CD4-positive, alpha-beta T cell treated with Interleukin-10 for 1 hour (primary cell): ENCODE measurements at regions not wholly inside any gene's neighbourhood (a gene's known extent, or its start where the extent isn't known, plus 50 kb on each side); places are given as distances from the start of the nearest gene placed in this dataset.
"Not testable (repeated sequence)": the region's sequence is repeated elsewhere in the genome, so short reads cannot be mapped to it uniquely, and the experiment has no call there.

Experiments used
- DNase-seq: peaks from one replicate; pipeline ENCODE4 v3.0.0-alpha.2; 2020

DNA sequence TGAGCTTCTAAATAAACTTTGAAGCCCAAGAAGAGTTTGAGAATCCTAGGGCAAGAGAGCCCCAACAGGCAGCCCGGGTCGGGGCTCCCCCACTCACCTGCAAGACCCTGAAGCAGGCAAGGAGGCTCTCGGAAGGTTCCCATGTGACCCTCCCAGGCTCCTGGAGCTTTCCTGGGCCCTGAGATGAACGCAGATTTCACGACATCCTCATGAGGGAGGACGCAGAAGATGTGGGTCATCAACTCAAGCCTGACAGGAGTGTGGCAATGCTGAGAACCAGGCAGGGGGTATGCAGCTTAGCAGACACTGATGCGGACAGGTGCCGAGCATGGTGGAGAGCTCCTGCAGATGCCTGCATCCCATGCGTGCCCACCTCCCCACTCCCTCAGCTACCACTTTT lies 184.5 kb upstream of the SLC24A3 start:
- DNase-seq = no peak

DNA sequence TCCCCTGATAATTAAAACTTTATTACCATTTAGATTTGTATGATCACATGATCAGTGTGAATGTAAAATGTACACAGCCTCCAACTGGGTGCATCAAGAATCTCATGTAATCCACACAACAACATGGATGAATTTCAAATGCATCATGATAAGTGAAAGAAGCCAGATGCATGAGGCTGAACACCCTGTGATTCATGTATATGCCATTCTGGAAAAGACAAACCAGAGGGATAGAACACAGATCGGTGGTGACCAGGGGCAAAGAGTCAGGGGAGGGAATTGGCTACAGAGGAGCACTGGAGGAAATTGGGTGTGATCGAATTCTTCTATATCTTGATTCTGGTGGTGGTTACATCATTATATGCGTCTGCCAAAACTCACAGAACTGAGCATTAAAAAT lies 170.7 kb upstream of the SLC24A3 start:
- no peak for DNase-seq

DNA sequence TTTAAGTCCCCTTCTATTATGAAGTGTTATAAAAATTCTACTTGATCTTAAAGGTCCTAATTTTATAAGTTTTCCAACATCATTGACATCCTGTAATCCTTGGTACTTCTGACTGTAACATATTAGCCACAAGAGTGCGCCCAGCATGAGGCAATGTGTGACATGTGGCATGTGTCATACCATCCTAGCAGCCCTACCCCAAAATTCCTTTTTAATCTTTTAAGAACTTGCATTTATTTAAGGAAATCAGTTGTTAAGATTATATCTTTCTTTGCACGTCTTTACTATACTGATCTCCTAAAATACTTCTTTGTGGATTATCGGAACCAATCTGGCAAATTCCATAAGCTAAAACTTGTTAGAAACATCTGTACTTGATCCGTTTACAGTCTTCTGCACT lies 167.1 kb upstream of the SLC24A3 start:
- no peak for DNase-seq

DNA sequence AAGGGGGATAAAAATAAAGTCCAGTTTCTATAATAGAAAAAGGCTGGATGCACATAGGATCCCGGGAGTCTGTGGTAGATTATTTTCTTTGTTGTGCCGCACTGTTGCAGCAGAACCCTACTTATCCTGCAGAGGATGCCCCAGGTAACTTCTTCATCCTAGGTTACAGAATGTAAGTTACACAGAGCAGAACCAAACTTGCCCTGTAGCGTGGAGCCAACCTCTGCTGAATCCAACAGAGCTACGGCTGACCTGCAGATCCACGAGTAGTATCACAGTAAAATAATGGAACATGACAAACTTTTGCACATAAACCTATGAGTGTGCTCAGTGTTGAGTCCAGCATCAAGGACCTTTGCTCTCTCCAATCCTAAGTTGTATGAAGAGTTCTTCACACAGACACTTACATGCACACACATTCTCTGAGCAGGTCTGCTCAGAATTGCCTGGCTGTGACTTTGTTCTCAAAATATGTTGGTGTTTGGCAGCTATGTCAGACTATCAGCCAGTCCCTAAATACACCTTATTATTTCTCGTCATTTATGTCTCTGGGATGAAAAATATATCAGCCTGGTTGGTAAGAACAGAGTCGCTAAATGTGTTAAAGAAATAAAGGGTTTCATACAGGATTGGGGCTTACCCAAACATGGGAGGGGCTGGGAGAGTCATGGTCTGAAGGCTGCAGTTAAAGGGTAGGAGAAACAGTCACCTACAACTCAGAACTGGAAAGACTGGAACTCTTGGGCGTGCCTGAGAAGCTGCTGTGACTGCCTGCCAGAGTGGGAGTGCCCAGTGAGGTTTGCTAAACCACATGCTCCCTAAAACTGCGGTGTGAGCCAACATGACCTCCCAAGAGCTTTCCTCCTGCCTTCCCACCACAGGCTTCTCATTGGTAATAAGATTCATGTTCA lies 165.1 kb upstream of the SLC24A3 start:
- DNase-seq = no peak

DNA sequence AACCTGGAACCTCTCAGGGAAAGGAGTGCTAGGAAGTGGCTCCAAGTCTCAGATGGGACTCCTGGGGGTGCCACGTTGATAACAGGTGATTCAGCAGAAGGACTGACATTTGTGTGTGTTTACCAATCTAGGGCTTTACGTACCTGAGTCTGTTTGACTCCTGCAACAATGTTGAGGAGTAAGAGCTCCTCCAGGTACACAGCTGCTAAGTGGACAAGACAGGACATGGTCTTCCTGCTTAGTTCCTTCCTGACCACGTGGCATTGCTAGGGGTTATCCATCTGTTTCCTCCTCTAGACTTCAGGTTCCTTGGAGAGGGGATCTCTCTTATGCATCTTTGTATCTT lies 164.5 kb upstream of the SLC24A3 start:
- no peak for DNase-seq

DNA sequence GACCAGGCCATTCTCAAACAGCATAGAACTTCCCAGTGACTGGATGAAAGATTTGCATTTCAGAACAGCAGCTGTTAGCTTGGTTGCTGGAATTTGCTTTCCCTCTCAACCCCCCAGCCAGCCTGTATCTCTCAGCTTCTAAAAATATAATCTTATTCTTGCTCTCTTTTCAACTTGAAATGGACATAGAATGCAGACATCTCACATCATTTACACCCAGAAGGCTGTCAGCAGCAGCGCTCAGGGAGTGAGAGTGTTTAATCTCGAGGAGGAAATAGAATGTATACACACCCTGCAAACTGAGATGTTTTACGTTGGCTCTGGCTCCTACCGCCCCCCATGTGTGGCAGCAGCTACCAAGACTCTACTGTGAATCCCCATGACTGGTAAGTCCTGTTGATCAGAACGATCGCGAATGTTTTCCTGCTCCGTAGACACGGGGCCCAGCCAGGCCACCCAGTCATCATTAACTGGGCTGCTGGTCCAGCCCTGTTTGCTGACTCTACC lies 163.4 kb upstream of the SLC24A3 start:
- no peak for DNase-seq

DNA sequence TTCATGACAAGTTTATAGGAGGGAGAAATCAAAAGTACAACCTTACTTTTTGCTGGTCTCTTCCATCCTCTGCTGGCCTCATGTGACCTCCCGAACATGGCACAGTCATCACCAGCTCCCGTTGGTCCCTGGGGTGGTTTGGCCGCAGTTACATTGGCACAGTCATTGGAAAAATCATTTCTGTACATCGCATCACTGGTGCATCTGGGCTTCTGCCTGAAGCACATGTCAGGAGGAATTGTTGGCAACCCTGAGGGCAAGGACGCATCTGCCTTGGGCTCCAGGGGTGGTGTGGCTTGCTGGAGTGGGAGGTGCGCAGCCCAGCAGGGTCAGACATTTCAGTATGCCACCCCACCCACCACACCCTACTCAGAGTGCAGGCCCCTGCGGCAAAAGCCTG lies 162.9 kb upstream of the SLC24A3 start:
- no peak for DNase-seq

DNA sequence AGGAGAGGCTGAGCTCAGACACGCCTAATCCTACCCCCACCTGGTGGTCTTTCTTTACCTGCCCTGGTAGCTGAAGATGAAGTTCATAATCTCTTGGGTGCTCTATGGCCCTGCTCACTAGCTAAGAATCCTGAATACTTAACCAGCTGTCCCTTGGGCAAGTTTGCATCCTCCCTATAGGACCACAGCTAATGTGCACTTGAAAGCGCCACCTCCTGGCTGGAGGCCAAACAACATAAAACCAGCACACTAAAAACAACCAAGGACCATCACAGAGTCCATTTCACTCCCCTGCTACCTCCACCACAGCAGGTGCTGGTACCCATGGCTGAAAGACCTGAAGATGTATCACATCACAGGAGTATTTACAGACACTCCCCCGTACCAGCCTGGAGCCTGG lies 155.5 kb upstream of the SLC24A3 start:
- no peak for DNase-seq

DNA sequence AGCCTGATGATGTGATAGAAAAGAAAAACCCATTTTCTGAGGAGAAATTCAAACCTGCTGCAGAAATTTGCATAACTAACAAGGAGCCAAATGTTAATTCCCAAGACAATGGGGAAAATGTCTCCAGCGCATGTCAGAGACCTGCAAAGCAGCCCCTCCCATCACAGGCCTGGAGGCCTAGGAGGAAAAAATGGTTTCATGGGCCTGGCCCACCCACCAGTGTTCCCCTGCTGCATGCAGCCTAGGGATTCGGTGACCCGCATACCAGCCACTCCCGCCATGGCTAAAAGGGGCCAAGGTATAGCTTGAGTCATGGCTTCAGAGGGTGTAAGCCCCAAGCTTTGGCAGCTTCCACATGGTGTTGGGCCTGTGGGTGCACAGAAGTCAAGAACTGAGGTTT lies 147.7 kb upstream of the SLC24A3 start:
- not testable (repeated sequence) for DNase-seq

DNA sequence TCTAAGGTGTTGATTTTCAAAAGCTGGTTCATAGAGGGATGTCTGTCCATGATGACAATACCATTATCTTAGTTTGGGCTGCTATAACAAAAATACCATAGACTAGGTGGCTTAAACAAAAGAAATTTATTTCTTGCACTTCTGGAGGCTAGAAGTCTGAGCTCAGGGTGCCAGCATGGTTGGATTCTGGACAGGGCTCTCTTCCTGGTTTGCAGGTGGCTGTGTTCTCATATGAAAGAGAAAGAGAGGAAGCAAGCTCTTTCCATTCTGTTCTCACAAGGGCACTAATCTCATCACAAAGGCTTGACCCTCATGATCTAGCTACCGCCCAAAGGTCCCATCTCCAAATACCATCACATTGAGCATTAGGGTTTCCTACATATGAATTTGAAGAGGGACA lies 144.5 kb upstream of the SLC24A3 start:
- DNase-seq = no peak

DNA sequence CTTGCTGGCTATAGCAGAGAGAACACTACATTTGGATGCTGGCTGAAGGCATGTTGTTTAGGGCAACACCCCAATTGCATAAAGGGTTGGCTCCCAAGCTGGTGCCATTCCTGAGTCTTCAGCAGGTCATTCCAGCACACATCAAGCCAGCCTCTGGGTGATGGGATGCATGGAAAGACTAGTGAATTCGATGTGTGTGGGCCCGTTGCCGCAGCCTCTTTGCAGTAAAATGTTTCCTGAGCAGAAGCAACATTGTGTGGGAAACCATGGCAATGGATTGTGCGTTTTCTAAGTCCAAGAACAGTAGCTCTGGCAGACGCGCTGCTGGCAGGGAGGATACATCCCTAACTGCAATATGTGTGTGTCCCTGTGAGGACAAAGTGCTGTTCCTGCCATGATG lies 142.4 kb upstream of the SLC24A3 start:
- DNase-seq = no peak

DNA sequence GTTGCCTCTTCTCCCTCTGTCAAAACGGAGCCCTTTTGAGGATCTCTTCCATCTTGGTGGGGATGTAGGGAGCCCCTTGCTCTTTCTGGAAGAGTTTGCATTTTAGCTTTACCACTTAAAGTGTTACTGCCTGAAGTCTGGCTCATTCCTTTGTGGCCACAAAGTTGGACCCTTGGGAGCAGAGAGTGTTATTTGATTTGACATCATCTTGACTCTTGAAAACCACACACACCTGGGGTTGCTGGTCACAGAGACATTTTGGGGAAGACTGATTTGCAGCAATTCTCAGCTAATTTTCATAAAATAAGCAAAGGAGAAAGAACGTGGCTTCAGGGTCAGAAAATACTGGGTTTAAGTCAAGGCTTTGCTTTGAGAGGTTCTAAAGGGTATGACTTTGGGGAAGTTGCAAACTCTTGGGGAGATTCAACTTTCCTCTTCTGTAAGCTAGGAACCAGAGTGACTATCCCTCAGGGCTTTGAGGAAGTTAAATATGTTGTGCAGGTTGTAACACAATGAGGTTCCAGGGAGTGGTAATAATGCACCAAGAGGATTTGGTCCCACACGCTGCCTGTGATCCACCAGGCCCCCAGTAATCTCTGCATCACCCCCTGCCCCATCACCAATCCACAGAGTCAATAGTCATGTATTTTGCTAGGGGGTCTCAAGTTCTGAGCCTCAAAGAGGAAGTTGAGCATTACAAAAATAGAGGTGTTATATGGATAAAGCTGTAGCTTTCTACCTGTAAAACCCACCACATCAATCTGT lies 141.6 kb upstream of the SLC24A3 start:
- no peak for DNase-seq

DNA sequence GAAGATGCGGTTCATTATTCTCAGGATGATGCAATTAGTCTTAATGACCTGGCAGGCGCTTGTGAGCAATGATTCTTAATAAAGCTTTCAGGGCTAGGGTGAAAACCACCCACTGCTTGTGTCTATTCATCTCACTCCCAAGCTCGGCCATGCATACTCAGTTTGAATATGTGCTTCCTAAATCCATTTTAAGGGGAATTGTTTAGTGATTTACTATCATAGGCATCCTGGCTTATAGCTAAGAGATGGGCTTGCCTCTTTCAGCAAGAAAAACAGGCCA lies 141.1 kb upstream of the SLC24A3 start:
- no peak for DNase-seq

DNA sequence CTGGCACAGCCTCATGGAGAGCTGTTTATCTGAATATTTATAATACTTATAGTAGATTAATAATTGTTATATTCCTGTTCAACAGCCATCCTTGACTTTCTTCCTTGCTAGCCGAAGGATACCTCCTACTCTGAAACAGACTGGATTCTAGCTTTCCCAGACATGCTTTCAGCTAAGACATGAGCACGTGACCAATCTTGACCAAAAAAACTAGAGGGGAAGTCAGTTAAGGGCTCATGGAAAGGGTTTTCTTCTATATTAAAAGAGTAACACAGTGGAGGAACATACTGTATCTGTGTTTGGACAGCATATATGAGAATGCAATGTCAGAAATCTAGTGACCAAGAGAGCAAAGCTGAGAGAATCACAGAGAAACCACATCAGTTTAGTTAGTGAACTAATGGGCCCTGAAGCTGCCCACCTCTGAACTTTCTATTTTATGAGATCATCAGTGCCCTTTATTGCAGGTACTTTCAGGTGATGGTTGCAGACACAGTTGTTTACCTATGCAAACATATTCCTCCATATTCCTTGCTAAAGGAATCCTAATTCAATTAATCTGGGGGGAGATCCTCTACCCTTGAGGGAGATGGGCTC lies 140.4 kb upstream of the SLC24A3 start:
- DNase-seq = no peak

DNA sequence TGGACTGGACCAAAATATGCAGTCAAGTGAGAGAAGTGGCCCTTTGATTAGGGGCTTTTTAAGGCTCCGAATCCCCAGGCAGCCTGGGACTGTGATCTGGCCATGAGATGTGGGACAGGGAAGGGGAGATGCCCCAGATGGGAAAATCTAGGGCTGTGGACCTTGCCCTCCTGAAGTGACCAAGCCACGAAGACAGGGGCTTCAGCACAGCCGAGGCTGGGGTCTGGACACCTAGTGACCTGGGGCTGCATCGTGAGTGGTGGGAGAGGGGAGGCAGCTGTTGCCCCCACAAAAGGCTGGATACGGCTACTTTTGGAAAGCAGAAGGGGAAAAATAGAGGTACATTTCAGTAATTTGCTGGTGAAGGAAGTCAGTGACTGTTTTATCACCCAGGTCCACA lies 139.5 kb upstream of the SLC24A3 start:
- no peak for DNase-seq

DNA sequence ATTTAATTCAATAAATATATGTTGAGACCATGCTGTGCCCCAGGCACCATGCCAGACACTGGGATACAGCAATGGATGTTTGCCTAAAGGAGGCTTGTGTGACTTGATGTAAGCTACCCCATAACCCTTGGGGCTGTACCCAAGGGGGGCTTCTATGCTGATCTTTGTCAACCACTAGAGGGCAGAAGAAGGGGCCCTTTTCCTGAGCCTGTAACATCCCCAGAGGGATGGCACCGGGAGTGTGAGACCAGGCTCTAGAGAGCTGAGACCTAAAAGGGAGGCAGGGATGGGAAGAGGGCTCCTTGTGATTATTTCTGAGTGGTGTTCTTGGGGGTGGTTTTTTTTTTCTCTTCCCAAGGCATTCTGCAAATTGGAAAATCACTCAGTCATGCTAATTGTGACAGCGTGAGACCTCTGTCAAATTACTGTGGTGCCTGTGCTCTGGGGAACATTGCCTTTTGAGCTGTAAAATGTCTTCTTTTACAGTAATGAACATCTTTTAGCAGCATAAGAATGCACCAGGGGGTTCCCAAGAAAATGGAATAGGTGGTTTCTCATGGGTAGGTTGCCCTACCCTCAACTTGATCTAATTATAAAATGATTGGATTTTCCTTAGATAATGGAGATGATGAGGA lies 138.7 kb upstream of the SLC24A3 start:
- no peak for DNase-seq

DNA sequence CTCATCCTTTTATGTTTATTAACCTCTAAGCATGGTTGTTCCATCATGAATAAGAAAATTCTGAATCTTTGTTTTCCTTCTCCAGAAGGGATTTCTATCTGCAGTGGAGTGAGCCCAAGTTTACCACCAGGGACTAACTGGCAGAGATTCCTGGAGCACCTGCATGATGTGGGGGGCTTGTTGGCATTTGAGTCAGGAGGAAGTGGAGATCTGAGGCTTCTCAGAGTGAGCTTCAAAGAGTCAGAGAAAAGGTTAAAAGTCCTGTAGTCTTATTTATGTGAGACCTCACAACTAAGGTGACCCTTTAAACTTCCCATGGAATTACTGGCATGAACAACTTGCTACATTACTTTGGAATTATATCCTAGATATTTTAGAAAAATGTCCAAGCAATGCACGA lies 138.1 kb upstream of the SLC24A3 start:
- no peak for DNase-seq

DNA sequence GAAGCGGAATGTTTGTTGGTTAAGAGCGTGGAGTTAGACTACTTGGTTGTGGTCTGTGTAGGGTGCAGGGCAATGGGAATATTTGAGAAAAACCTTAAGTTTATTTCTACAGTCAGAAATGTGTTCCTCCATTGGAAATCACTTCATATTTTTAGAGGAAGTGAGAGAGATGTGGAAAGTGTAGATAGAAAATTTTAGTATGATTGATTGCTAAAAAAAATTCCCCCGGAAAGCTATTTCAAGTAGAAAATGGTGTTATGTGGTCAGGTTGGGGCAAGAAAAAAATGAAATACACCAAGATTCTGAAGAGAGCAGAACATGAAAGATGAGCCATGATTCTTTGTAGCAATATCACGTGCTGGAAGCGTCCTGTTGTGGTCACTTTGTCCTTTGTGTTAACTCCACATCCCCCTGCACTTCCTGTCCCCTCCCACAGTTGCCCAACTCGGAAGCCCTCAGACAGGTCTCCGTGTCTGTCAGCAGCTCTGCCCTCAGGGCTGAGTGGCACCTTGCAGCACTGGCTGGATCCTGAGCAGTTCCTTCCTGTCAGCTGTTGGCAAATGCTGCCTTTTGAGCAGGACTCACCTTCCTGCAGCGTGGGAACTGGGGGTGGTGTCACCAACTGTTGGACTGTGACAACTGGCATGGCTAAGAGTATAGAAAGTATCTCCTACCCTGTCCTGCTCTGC lies 137.5 kb upstream of the SLC24A3 start:
- DNase-seq = peak; percentile 5

DNA sequence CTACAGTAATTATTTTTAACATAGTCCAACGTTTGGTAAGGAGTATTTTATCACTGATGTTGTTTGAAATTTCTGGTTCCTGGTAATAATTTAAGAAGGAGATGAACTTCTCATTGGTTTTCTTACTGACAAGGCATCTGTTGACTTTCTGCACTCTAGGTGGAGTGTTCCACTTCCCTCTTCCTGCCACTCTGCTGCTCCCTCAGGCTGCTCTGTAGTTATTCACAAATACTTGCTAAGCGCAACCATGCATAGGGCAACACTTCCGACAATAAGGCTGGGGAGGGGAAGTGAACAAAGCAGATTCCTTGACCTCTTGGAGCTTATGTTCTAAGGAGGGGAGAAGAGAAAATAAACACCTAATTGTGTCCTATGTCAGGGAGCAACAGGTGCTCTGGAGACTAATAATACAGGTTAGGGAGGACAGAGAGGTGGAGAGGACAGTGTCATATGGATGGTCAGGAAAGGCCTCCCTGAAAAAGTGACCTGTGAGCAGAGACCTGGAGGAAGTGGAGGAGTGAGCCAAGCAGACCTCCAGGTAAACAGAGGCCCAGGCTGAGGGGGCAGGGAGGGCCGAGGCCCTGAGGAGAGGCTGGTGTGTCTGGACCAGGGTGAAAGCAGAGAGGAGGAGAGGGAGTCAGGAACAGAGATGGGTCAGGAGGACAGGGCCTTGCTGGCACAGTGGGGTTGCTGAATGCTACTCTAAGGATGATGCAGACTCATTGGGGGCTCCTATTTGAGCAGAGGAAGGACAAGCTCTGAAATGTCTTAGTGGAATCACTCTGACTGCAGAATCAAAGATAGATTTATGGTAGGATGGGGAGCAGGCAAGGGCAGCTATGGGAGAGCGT lies 134.8 kb upstream of the SLC24A3 start:
- DNase-seq = no peak

DNA sequence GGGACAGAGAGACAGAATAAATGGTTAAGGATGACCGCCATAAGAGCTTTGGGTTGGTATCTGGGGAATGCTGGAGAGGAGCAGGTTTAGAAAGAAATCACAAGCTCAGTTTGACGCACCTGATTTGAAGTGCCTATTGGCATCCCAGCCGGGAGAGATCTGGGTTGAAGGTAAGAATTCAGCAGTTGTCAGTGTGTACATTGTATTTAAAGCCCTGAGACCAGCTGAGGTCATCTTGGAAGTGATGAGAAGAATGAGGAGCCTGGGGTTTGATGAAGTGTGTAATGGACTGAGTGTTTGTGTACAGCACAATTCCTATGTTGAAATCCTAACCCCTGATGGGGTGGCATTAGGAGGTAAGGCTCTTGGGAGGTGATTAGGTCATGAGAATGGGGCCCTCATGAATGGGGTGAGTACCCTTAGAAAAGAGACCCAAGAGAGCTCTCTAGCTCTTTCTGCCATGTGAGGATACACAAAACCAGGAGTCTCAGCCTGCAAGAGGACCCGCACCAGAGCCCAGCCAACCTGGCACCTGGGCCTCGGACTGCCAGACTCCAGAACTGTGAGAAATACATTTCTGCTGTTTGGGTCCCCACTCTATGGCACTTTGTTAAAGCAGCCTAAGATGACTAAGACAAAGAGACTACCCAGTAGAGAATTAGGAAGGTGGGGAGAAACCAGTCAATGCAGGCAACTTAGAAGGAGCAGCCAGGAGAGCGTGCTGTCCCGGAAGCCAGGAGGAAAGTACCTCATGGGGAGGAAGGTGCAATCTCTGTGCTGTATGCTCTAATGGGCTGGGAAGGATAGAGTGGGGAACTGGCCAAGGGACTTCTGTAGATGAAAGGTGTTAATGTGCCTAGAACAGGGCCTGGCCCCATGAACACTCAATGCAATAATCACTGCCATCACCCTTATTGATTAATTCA lies 133.7 kb upstream of the SLC24A3 start:
- DNase-seq = no peak
